K562 (cell line): ENCODE measurements at regions not wholly inside any gene's neighbourhood (a gene's known extent, or its start where the extent isn't known, plus 50 kb on each side); places are given as distances from the start of the nearest gene placed in this dataset.
A peak's percentile ranks its signal among the peaks of the same experiment; 100 is the strongest.

Experiments used
- ATAC-seq: fragments of 200-7000 bp; cut with Tn5 transposase; 3 replicates; pipeline ENCODE4 v1.9.1; 2020; ENCODE audit warnings: moderate library complexity
- BruUV-seq: library from RNA; stranded (reverse); fragments of 400-500 nt; replicated peaks from 2 replicates; lab custom pipeline; 2021; lab: Mats Ljungman, UMichigan
- CTCF ChIA-PET: fragments of 300-600 bp; formaldehyde crosslinking; extraction: SDS; loops from one replicate; lab custom pipeline; 2021; ENCODE audit warnings: low intra/inter-chr PET ratio; lab: Yijun Ruan, JAX
- POLR2A ChIA-PET: fragments of 300-600, 350-650 bp; sonication (Branson Sonifier 250); formaldehyde crosslinking; extraction: SDS; loops from one replicate; lab custom pipeline; 2021; ENCODE audit warnings: antibody characterized with exemption, inconsistent platforms; lab: Yijun Ruan, JAX
- DNase-seq, 4 experiments: peaks; one replicate each; pipeline versions ENCODE4 v3.0.0 to v3.0.0-alpha.2; 2011 to 2018; ENCODE audit warnings: low spot score in 3 of 4, mixed read lengths in 3 of 4; ENCODE audit errors: extremely low read depth in 1 of 4
- FAIRE-seq: peaks from 2 replicates; lab custom pipeline; 2011; peaks lifted over from hg19 to GRCh38; lab: Jason Lieb, UNC
- H2AFZ ChIP-seq: 2 replicates; pipeline ENCODE4 v1.6.0; 2011; ENCODE audit warnings: low read depth, low read length, control low read depth, inconsistent platforms
- H3K27ac ChIP-seq: fragments of 200-600 bp; 3 replicates; pipeline ENCODE4 v1.8.0; 2011; ENCODE audit warnings: low read depth, mild to moderate bottlenecking, control low read depth, inconsistent platforms, low read length, moderate library complexity, mixed read lengths; ENCODE audit errors: extremely low read depth
- H3K27me3 ChIP-seq, 2 experiments: fragments of 300-600 bp in 1 of 2; 2 replicates in 1 of 2; 3 replicates in 1 of 2; pipeline versions ENCODE4 v1.6.0 to v1.8.0; 2011; ENCODE audit warnings: inconsistent platforms in 2 of 2, low read length in 2 of 2, mild to moderate bottlenecking in 1 of 2, mixed read lengths in 1 of 2, moderate library complexity in 1 of 2; ENCODE audit not compliant: control insufficient read depth in 2 of 2, insufficient read depth in 2 of 2
- H3K36me3 ChIP-seq: fragments of 300-600 bp; 3 replicates; pipeline ENCODE4 v1.8.0; 2011; ENCODE audit warnings: mild to moderate bottlenecking, low read length, inconsistent platforms; ENCODE audit not compliant: control insufficient read depth, insufficient read depth
- H3K4me1 ChIP-seq, 2 experiments: fragments of 200-600 bp in 1 of 2; replicated peaks in 1 of 2; 2 replicates in 1 of 2; 3 replicates in 1 of 2; pipeline versions ENCODE4 v1.5.1 to v1.8.0; 2011; ENCODE audit warnings: inconsistent platforms in 2 of 2, low read length in 2 of 2, mild to moderate bottlenecking in 1 of 2, mixed read lengths in 1 of 2, moderate library complexity in 1 of 2; ENCODE audit not compliant: control insufficient read depth in 2 of 2, insufficient read depth in 2 of 2
- H3K4me2 ChIP-seq: 2 replicates; pipeline ENCODE4 v1.6.1; 2011; ENCODE audit warnings: low read length, control low read depth, inconsistent platforms, mixed read lengths; ENCODE audit not compliant: insufficient read depth
- H3K4me3 ChIP-seq: fragments of 200-600 bp; sonication (generic), shearing (Covaris generic); 2 replicates; pipeline ENCODE4 v1.5.1; 2016; ENCODE audit warnings: control low read depth, inconsistent platforms
- H3K79me2 ChIP-seq: fragments of 200-600 bp; 3 replicates; pipeline ENCODE4 v1.8.0; 2011; ENCODE audit warnings: low read length, inconsistent platforms; ENCODE audit not compliant: control insufficient read depth, insufficient read depth
- H3K9ac ChIP-seq, 2 experiments: 2 replicates each; pipeline versions ENCODE4 v1.6.0 to v1.6.1; 2011; ENCODE audit warnings: low read depth in 2 of 2, low read length in 2 of 2, control low read depth in 1 of 2, inconsistent platforms in 1 of 2, mild to moderate bottlenecking in 1 of 2, mixed read lengths in 1 of 2; ENCODE audit not compliant: insufficient read depth in 1 of 2
- H3K9me1 ChIP-seq: one replicate; pipeline ENCODE4 v1.6.0; 2011; ENCODE audit warnings: inconsistent platforms, mild to moderate bottlenecking, low read length, moderate library complexity; ENCODE audit not compliant: control insufficient read depth, insufficient read depth
- H3K9me3 ChIP-seq: replicated peaks from 2 replicates; pipeline ENCODE4 v1.5.1; 2011; ENCODE audit warnings: low read depth, low read length, inconsistent platforms; ENCODE audit not compliant: control insufficient read depth, insufficient read depth
- H4K20me1 ChIP-seq: replicated peaks from 2 replicates; pipeline ENCODE4 v1.6.1; 2011; ENCODE audit warnings: low read length, inconsistent platforms, mixed read lengths; ENCODE audit not compliant: control insufficient read depth, insufficient read depth
- ATF3 ChIP-seq, 2 experiments: fragments of 450-650 bp in 1 of 2; sonication (generic) in 1 of 2; formaldehyde crosslinking in 1 of 2; IDR thresholded peaks in 1 of 2; conservative IDR thresholded peaks in 1 of 2; 2 replicates each; pipeline versions ENCODE4 v1.6.1 to v1.8.1; 2016 to 2023; ENCODE audit warnings: mild to moderate bottlenecking in 2 of 2, moderate library complexity in 2 of 2, inconsistent platforms in 1 of 2, missing genetic modification reagents in 1 of 2
- CREM ChIP-seq: IDR thresholded peaks from 2 replicates; pipeline ENCODE4 v1.6.1; 2014; ENCODE audit warnings: antibody characterized with exemption, low read depth
- DEAF1 ChIP-seq: fragments of 450-650 bp; formaldehyde crosslinking; IDR thresholded peaks from 2 replicates; pipeline ENCODE4 v1.4.0; 2020; ENCODE audit warnings: mild to moderate bottlenecking, moderate library complexity
- FIP1L1 ChIP-seq: fragments of 200-400 bp; formaldehyde crosslinking; IDR thresholded peaks from 2 replicates; pipeline ENCODE4 v1.6.1; 2018; ENCODE audit warnings: mild to moderate bottlenecking, low read depth, low read length; ENCODE audit not compliant: poor library complexity, severe bottlenecking
- MCM5 ChIP-seq: fragments of 450-650 bp; IDR thresholded peaks from 2 replicates; pipeline ENCODE4 v1.6.1; 2016; ENCODE audit warnings: low read depth
- NCOR1 ChIP-seq: fragments of 450-650 bp; IDR thresholded peaks from 2 replicates; pipeline ENCODE4 v1.6.1; 2016; ENCODE audit warnings: mild to moderate bottlenecking, moderate library complexity
- NFXL1 ChIP-seq: fragments of 450-650 bp; formaldehyde crosslinking; IDR thresholded peaks from 2 replicates; pipeline ENCODE4 v1.4.0; 2021; ENCODE audit warnings: mild to moderate bottlenecking
- NKRF ChIP-seq: fragments of 450-650 bp; IDR thresholded peaks from 2 replicates; pipeline ENCODE4 v1.6.1; 2016; ENCODE audit warnings: borderline replicate concordance
- SRSF7 ChIP-seq: fragments of 200-400 bp; formaldehyde crosslinking; optimal IDR thresholded peaks from 2 replicates; pipeline ENCODE3; 2017; ENCODE audit warnings: mild to moderate bottlenecking, low read depth, low read length
- TARDBP ChIP-seq: fragments of 450-650 bp; IDR thresholded peaks from 2 replicates; pipeline ENCODE4 v1.6.1; 2016
- ZNF274 ChIP-seq: IDR thresholded peaks from 2 replicates; pipeline ENCODE4 v1.6.1; 2011; ENCODE audit warnings: low read depth, mild to moderate bottlenecking, low read length, moderate library complexity, borderline replicate concordance
- ZNF347 ChIP-seq: fragments of 450-650 bp; formaldehyde crosslinking; IDR thresholded peaks from 2 replicates; pipeline ENCODE4 v1.4.0; 2020; ENCODE audit warnings: low read depth, mild to moderate bottlenecking, moderate library complexity
- ZNF766 ChIP-seq: fragments of 200-800 bp; sonication (Bioruptor generic); conservative IDR thresholded peaks from 2 replicates; pipeline ENCODE4 v1.6.1; 2016; ENCODE audit warnings: missing genetic modification characterization, missing compliant biosample characterization
- WGBS: fragments of 100-300 bp; shearing (Covaris generic); methylation state at CpG from one replicate; pipeline ENCODE4 v1.1.6; 2016; ENCODE audit warnings: low coverage, mixed read lengths; ENCODE audit not compliant: insufficient coverage; ENCODE audit errors: missing lambda C conversion rate; 5-methylcytosine and 5-hydroxymethylcytosine counted together
- in situ Hi-C: fragments of 300-500 bp; cut with MboI; formaldehyde crosslinking; loops from 4 replicates; pipeline ENCODE4 v1.15.0; 2018; ENCODE audit warnings: inconsistent platforms, mixed read lengths
- intact Hi-C: fragments of 100-400 bp; cut with micrococcal nuclease; formaldehyde crosslinking; loops from 2 replicates; pipeline ENCODE4 v1.14.2; 2022

GRCh38 chr3:191555037-191555436, 94.1 kb downstream of the PYDC2 start:
- Histone ChIP-seq H3K4me3 (no peak overlapping the region), H3K9me3 (no peaks in the 10 kb centered on the region), H3K9ac (no peak overlapping the region), H3K4me2 (no peak overlapping the region), H3K27me3 (no peaks in the 10 kb centered on the region), H3K27ac (no peak overlapping the region), H3K79me2 (no peaks in the 10 kb centered on the region), H4K20me1 (no peaks in the 10 kb centered on the region), H3K9me1 (no peaks in the 10 kb centered on the region), H3K36me3 (peaks cover 16% of the 10 kb centered on the region; the same call in 2 of the 3 replicates), H3K4me1 (no peaks in the 10 kb centered on the region)
- DNase-seq: no peak
- no peak for ATAC-seq
- POLR2A ChIA-PET: no interaction called here
- no peak for FAIRE-seq
- intact Hi-C loops: no loop called here
- CTCF ChIA-PET: no interaction called here
- no TSS peak for BruUV-seq
- peak; percentile 33; the same call in 1 of the 2 replicates for TF ChIP-seq ATF3 (IDR thresholded peaks at IDR 0.05)
- TF ChIP-seq ATF3 (CRISPR knock-in tag; conservative IDR thresholded peaks at IDR 0.05): no peak
- no peak for TF ChIP-seq ZNF274
- TF ChIP-seq MCM5: no peak
- TF ChIP-seq, all 486 proteins: peak for 1
- in situ Hi-C loops: no loop called here
- H2AFZ ChIP-seq: no peak overlapping the region

GRCh38 chr3:191557322-191557721, 96.4 kb downstream of the PYDC2 start:
- intact Hi-C loops: no loop called here
- H3K9me3 ChIP-seq: no peaks in the 10 kb centered on the region
- in situ Hi-C loops: no loop called here
- no peaks in the 10 kb centered on the region for H3K27me3 ChIP-seq
- H3K79me2 ChIP-seq: no peaks in the 10 kb centered on the region
- no peak overlapping the region for H3K9ac ChIP-seq
- DNase-seq (no peak), FAIRE-seq (no peak), ATAC-seq (no peak)
- H3K27ac ChIP-seq: no peak overlapping the region
- H3K4me1 ChIP-seq: no peaks in the 10 kb centered on the region
- CTCF ChIA-PET: no interaction called here
- no peak overlapping the region for H3K4me2 ChIP-seq
- 93% methylated on average over 2 of the region's 2 CpGs for WGBS
- no peak overlapping the region for H2AFZ ChIP-seq
- no TSS peak for BruUV-seq
- POLR2A ChIA-PET: no interaction called here
- no peaks in the 10 kb centered on the region for H3K9me1 ChIP-seq
- no peak overlapping the region for H3K4me3 ChIP-seq
- H3K36me3 ChIP-seq: peaks cover 16% of the 10 kb centered on the region; the same call in 2 of the 3 replicates
- no peaks in the 10 kb centered on the region for H4K20me1 ChIP-seq
- TF ChIP-seq DEAF1 (CRISPR knock-in tag) (no peak), SRSF7 (no peak), NKRF (no peak), CREM (no peak), NFXL1 (CRISPR knock-in tag) (no peak), NCOR1 (no peak), ZNF274 (no peak), TARDBP (no peak), ZNF347 (CRISPR knock-in tag) (no peak), FIP1L1 (no peak), ZNF766 (CRISPR knock-in tag) (no peak)
